ENCODE measurements at regions not wholly inside any gene's neighbourhood (a gene's known extent, or its start where the extent isn't known, plus 50 kb on each side); places are given as distances from the start of the nearest gene placed in this dataset.

DNA sequence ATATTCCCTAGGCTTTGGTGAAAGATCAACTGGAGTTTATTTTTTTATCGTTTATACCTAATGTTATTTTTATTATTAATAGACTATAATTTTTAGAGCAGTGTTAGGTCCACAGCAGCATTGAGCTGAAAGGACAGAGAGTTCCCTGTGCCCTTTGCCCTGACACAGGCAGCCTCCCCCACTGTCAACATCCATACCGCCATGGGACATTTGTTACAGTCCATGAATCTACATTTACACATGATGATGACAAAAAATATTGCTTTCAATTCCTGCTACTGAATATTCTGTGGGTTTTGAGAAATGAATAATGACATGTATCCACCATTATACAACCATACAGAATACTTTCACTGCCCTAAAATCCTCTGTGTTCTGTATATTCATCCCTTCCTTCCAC lies 1297.5 kb upstream of the SORCS1 start:
- 78 to 88% methylated on average over 2 of the region's 2 CpGs for WGBS, 2 donors

DNA sequence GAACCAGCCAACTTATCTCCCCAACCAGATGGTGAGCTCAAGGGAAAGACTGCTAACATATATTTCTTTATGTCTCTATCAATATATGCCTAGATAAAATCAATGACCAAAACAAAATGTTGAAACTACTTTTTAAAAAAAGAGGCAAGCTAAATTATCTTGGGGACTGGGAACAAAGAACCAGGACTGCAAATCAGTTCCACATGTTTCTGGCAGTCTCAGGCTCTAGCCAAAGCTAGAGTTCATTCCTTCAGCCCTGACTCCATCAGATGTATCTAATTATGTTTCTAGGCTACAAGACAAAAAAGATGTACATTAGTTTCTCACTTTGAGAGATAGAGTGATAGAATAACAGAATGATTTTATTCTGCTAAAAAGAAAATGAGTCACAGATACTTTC lies 1290.3 kb upstream of the SORCS1 start:
- Histone ChIP-seq H3K27ac (no peak overlapping the region), H3K27me3 (no peaks in the 10 kb centered on the region), H3K9me3 (no peaks in the 10 kb centered on the region), H3K4me1 (no peaks in the 10 kb centered on the region), H3K4me3 (no peak overlapping the region), H3K36me3 (no peaks in the 10 kb centered on the region)
- TF ChIP-seq POLR2A (IDR thresholded peaks at IDR 0.05) (no peak), POLR2AphosphoS5 (IDR thresholded peaks at IDR 0.05) (no peak), EP300 (IDR thresholded peaks at IDR 0.05) (no peak)
- TF ChIP-seq, protein P1, sequence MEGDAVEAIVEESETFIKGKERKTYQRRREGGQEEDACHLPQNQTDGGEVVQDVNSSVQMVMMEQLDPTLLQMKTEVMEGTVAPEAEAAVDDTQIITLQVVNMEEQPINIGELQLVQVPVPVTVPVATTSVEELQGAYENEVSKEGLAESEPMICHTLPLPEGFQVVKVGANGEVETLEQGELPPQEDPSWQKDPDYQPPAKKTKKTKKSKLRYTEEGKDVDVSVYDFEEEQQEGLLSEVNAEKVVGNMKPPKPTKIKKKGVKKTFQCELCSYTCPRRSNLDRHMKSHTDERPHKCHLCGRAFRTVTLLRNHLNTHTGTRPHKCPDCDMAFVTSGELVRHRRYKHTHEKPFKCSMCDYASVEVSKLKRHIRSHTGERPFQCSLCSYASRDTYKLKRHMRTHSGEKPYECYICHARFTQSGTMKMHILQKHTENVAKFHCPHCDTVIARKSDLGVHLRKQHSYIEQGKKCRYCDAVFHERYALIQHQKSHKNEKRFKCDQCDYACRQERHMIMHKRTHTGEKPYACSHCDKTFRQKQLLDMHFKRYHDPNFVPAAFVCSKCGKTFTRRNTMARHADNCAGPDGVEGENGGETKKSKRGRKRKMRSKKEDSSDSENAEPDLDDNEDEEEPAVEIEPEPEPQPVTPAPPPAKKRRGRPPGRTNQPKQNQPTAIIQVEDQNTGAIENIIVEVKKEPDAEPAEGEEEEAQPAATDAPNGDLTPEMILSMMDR (IDR thresholded peaks at IDR 0.05): no peak
- intact Hi-C loops (cut with DNase I): no loop called here
- DNase-seq: no peak

More for the DNA sequence above, 1297.5 kb upstream of the SORCS1 start:
- Histone ChIP-seq H3K4me1 (peaks cover 0 to 12% (median 5%) of the 10 kb centered on the region in 4 donors), H3K27me3 (no peaks in the 10 kb centered on the region), H3K36me3 (no peaks in the 10 kb centered on the region), H3K4me3 (no peak overlapping the region), H3K9me3 (no peaks in the 10 kb centered on the region), H3K27ac (no peak overlapping the region)
- TF ChIP-seq POLR2A (IDR thresholded peaks at IDR 0.05) (no peak), EP300 (IDR thresholded peaks at IDR 0.05) (no peak), POLR2AphosphoS5 (IDR thresholded peaks at IDR 0.05) (no peak)
- TF ChIP-seq, protein P1 (IDR thresholded peaks at IDR 0.05): no peak
- no peak for DNase-seq
- intact Hi-C loops (cut with DNase I): no loop called here

DNA sequence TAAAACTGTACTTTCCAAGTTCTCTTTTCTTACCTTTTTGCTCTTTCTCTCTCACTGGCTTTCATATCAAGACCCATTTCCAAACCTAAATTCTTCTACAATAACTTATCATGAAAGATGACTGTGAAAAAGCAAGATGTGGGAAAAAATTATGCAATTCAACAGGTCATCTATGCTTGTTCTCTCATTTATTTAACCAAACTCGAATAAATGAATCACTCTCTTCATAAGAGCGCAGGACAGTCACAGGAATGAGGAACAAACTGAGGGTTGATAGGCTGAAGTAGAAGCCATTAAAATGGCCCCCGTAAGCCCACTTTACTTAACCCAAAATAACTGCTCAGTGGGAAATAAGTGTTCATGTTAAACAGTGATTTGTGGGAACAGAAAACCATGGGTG lies 1289.7 kb upstream of the SORCS1 start:
- WGBS, 2 donors: 91% methylated on average over 3 of the region's 3 CpGs
- intact Hi-C loops (cut with DNase I): no loop called here
- H3K27me3 ChIP-seq: no peaks in the 10 kb centered on the region
- H3K36me3 ChIP-seq: no peaks in the 10 kb centered on the region
- no peaks in the 10 kb centered on the region for H3K9me3 ChIP-seq
- no peak for DNase-seq
- no peak overlapping the region for H3K4me3 ChIP-seq
- TF ChIP-seq POLR2A (IDR thresholded peaks at IDR 0.05) (no peak), EP300 (IDR thresholded peaks at IDR 0.05) (no peak), POLR2AphosphoS5 (IDR thresholded peaks at IDR 0.05) (no peak)
- TF ChIP-seq, protein P1 (IDR thresholded peaks at IDR 0.05): no peak
- H3K27ac ChIP-seq: no peak overlapping the region
- no peaks in the 10 kb centered on the region for H3K4me1 ChIP-seq

DNA sequence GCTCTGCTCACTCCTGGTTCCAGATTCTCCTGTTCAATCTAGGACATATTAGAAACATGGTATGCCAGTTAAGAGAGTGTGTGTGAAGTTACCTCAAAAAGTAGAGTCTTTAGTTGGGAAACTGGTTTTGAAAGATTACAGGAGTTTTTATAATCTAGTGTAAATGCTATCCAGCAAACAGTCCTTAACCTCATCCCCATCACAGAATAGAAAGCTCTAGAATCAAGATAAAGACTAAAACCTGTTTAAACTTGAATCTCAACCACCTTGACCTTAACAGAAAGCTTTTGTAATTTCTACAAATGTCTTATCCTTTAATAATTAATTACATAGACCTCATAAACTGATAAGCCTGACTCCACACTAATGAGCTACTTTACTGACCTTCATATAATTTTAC lies 1288.7 kb upstream of the SORCS1 start:
- intact Hi-C loops (cut with DNase I): no loop called here
- no peak overlapping the region for H3K4me3 ChIP-seq
- no peak overlapping the region for H3K27ac ChIP-seq
- DNase-seq: no peak
- H3K27me3 ChIP-seq: no peaks in the 10 kb centered on the region
- no peaks in the 10 kb centered on the region for H3K9me3 ChIP-seq
- H3K36me3 ChIP-seq: no peaks in the 10 kb centered on the region
- TF ChIP-seq, protein P1 (IDR thresholded peaks at IDR 0.05): no peak
- TF ChIP-seq POLR2AphosphoS5 (IDR thresholded peaks at IDR 0.05): no peak
- no peak for TF ChIP-seq POLR2A (IDR thresholded peaks at IDR 0.05)
- TF ChIP-seq EP300 (IDR thresholded peaks at IDR 0.05): no peak
- no peaks in the 10 kb centered on the region for H3K4me1 ChIP-seq

DNA sequence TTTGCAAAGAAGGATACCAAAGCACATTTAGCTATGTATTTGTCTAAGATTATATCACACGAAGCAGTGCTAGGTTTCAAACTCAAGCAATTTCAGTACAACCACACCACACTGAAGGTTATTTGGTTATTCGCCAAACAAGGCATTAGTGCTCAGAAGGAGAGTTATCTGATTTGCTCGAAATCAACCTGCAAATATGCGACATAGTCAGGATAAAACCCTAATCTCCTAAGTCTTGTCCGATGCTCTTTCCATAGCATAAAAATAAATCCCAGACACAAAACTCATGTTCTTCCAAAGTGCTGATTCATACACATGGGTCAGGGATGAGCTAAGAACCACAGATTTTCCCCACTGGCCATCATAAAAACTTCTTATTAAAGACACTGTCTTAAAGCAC lies 1288.0 kb upstream of the SORCS1 start:
- Histone ChIP-seq H3K4me3 (no peak overlapping the region), H3K27ac (no peak overlapping the region), H3K36me3 (no peaks in the 10 kb centered on the region), H3K27me3 (no peaks in the 10 kb centered on the region), H3K9me3 (no peaks in the 10 kb centered on the region), H3K4me1 (no peaks in the 10 kb centered on the region)
- TF ChIP-seq EP300 (IDR thresholded peaks at IDR 0.05) (no peak), POLR2AphosphoS5 (IDR thresholded peaks at IDR 0.05) (no peak), POLR2A (IDR thresholded peaks at IDR 0.05) (no peak)
- TF ChIP-seq, protein P1 (IDR thresholded peaks at IDR 0.05): no peak
- intact Hi-C loops (cut with DNase I): no loop called here
- no peak for DNase-seq
- 90 to 92% methylated on average over 5 of the region's 5 CpGs for WGBS, 2 donors
